GM19324 (cell line): ENCODE measurements at regions not wholly inside any gene's neighbourhood (a gene's known extent, or its start where the extent isn't known, plus 50 kb on each side); places are given as distances from the start of the nearest gene placed in this dataset.
"Not testable (repeated sequence)": the region's sequence is repeated elsewhere in the genome, so short reads cannot be mapped to it uniquely, and the experiment has no call there.

Experiments used
- ATAC-seq: cut with Tn5 transposase; IDR thresholded peaks from one replicate; pipeline ENCODE4 v1.9.1; 2021; ENCODE audit warnings: mild to moderate bottlenecking, moderate library complexity; ENCODE audit not compliant: unreplicated experiment, low FRiP score

DNA sequence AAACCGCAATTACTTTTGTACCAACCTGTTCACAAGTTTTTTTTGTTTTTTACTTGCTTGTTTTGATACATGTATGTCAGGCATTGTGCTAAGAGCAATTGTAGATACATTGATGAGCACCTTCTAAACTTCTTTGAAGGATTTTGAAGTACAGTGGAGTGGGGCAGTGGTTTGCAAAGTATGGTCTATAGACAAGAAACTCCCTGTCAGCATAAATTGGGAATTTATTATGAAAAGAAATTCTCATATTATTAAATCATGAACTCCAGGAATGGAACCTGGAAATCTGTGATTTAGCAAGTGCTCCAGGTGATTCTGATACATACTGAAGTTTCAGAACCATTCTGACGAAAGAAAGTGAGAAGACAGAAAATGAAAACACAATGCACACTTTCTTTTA lies 733.4 kb downstream of the C4orf33 start:
- ATAC-seq = no peak

DNA sequence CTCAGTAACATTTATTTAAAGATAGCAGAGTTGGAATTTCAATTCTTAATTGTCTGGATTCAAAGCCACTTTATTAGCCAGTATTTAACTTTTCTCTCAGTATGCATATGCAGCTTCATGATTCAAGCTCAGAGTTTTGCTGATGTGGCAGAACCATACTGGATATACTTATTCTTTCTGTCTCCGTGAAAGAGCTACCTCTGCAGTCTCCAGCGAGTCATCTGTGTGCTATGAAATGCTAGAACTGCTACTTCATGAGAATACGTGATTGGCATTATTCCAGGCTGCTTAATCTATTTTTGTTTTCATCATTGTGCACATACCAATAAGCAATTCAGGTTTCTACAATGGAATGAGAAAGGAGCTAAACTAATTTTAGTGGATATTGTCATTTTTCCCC lies 743.7 kb downstream of the C4orf33 start:
- ATAC-seq = no peak

DNA sequence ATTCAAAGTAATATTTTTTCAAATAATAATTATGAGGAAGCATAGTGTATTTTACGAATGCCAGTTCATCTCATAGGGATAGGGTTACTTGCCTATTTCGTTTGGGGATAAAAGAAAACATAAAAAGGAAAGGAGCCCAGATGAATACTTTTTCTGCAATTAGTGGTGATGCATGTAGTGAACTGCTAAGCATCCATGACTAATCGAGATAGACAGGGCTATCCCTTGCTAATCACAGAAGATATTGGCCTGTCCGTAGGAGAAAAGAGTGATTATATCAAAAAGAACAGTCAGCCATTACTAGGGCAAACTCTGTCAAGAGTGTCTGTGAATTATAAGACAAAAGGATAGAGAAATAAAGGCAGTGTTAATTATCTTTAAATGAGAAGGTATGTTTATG lies 746.1 kb downstream of the C4orf33 start:
- ATAC-seq = no peak

DNA sequence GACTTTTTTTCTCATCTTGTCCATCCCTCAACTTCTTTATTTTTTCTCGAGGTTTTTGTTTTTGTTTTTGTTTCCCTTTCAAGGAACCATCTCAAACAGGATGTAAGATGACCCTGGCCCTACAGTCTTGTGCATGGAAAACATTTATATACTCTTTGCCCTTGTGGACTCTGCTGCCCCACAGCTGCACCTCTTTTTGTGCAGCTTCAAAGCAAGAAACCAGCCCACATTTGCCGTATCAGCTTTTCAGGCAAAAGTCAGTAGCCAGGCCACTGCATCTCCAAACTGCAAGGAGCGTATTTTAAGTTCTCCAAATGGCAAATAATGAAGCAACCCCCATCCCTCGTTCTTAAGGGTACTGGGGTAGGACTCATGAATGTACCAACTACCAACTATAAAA lies 756.5 kb downstream of the C4orf33 start:
- no peak for ATAC-seq

DNA sequence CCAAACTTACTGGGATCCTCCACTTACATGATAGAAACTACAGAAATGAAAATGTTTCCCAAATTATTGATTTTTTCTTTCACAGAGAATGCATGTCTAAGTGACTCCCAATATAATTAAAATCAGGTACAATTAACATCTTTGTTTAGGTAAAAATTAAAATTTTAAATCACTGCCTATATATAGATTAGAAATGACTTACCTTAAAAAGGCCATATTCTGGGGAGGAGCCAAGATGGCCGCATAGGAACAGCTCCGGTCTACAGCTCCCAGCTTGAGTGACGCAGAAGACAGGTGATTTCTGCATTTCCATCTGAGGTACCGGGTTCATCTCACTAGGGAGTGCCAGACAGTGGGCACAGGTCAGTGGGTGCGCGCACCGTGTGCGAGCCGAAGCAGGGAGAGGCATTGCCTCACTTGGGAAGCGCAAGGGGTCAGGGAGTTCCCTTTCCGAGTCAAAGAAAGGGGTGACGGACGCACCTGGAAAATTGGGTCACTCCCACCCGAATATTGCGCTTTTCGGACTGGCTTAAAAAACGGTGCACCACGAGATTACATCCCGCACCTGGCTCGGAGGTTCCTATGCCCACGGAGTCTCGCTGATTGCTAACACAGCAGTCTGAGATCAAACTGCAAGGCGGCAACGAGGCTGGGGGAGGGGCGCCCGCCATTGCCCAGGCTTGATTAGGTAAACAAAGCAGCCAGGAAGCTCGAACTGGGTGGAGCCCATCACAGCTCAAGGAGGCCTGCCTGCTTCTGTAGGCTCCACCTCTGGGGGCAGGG lies 757.9 kb downstream of the C4orf33 start:
- ATAC-seq = not testable (repeated sequence)

DNA sequence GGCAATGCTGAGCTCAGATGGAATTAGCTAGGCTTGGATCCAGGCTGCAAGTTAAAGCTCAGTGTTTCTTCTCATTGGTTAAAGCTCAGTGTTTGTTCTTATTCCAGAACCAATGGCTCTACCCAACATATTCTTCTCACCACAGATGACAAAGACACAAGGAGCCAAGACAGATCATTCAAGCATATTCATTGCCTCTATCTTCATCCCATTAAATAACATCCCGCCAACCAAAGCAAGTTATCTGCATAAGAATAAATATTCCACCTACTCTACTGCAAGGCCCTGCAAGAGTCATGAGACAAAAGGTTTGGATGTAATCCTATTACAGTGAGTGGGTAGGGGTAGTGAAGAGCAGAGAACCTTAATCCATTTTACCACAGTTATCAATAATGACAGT lies 766.5 kb downstream of the C4orf33 start:
- no peak for ATAC-seq

DNA sequence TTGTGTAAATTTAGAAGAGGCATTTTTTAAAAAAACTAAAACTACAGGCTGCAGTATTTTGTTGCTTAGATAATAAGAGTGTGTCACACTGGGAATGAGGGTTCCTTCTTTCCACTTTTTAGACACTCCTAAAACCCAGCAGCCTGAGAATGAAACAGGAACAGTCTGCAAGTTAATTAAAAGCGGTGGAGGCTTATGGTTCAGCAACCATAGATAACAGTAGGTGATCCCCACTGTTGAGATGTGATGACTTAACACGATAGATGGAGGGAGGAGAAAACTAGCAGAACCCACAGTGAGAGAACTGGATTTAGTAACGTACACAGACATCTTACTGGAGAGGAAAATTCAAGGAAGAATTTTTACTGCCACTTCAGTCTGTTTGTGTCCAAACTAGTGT lies 767.3 kb downstream of the C4orf33 start:
- no peak for ATAC-seq

DNA sequence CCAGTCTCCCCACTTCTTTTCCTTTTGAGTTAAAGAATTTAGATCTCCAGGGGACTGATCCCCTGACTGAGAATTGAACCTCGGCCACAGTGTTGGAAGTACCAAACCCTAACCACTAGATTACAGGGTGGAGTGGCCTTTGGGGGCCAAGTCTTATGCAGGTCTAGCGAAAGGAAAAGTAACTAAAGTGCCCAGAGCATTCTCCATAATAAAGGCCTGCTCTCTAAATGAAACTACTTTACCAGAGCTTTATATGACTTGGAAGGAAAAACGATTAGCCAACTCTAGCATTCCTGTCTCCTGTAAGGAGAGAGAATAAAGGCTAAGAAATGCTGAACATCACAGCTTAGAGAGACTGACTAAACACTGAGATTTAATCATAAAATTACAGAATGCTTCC lies 788.0 kb downstream of the C4orf33 start:
- ATAC-seq = no peak

DNA sequence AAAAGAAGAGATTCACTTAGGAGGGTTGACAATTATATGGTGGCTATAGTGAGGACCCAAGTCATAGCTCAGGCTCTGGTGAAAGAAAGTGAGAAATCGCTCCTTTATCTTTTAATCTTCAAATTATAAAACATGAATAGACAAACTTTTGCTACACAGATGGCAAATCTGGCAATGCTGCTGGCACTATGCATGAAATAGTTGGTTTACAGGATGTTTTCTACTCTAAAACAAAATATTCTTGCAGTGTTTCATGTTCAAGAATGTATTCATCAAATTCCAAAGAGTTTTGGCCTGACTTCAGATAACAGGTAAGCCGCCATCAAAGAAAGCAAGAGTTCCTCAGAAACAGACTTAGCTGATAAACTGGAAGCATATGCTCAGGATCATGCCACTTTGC lies 801.2 kb downstream of the C4orf33 start:
- ATAC-seq = no peak

DNA sequence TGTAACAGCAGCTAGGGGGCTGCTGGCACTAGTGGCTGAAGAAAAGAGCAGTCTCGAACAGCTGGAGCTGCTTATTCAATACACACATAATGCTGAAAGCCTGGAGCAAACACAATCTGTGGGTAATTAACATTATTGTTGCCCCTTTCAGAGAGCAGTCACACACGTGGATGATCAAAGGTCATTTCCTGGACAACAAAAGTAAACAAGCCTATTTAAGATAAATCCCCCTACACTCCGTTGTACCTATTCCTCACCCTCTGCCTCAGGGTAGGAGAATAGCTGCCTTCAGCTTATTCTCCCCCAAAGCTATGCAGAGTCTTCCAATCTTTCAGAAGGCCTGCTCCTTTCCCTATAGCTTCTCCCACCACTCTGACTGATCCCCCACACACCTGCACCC lies 803.9 kb downstream of the C4orf33 start:
- ATAC-seq = peak; percentile 28

DNA sequence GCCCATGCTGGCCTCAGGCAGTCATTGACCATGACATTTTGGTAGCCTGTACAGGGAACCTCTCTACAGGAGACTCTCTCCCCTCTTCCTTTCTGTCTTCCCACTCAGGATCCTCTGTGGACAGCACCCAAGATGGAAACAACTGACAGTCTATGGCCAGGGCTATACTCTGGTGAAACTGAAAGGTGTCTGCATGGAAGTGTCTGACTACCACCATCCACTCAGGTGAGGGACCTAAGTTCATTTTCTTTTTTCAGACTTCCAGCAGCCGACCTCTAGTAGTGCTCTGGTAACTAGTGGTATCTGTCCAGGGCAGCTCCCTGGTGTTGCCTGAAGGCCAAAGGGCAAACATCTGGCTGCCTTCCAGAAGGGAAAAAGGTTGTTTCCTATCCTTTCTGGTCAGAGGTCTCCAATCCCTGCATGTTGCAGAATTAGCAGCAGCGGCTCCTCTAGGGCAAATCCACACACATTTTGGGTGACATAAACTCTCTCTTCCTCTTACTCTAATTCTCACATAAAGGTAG lies 804.5 kb downstream of the C4orf33 start:
- ATAC-seq = peak; percentile 66

DNA sequence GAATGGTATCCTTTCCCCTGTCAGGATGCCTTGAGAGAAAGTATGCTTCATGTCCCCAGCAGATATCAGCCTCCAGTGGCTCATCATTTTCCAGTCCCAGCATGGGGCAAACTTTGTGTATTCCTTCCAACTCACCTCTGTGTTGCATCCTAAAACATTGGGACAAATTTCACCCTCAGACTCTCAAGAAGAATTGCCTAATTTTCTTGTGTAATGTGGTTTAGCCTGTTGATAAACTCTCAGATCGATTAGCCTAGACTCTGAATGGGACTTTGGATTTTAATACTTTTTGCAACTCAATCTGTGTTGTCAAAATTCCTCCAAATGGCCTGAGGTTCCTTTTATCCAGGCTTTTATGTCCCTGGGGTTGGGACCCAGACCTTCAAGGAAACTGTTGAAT lies 805.3 kb downstream of the C4orf33 start:
- no peak for ATAC-seq

DNA sequence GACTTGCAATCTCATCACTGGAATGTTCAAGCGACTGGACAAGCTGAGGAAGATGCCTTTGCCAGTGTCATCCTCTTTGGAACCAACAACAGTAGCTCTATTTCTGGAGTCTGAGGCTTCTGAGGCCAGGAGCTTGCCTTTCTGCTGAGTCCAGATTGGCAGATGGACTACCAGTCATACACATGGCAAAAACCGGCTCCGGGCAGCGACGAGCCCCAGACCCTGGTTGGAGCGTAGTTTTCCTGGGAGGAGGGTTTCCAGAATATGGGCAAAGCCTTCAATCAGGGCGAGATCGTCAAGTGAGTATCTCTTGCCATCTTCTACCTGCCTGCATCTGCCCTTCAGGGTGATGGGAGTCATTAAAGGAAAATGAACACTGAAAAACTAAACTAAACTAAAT lies 807.9 kb downstream of the C4orf33 start:
- no peak for ATAC-seq

DNA sequence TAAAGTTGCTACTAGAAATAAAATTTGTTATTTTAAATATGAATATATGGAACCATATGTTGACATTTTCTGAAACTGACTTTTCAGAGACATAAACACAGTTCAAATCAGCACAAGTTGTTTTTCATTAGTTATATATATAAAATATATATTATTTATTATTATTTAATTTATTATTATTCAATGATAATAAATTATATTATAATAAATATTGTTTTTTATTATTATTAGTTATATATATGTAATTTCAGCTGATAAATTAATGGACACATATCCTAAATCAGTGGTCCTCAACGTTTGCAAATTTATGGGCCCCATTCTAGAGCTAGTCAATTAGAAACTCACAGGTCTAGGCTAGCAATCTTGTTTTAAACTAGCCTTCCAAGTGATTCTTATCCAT lies 809.3 kb downstream of the C4orf33 start:
- ATAC-seq = no peak

DNA sequence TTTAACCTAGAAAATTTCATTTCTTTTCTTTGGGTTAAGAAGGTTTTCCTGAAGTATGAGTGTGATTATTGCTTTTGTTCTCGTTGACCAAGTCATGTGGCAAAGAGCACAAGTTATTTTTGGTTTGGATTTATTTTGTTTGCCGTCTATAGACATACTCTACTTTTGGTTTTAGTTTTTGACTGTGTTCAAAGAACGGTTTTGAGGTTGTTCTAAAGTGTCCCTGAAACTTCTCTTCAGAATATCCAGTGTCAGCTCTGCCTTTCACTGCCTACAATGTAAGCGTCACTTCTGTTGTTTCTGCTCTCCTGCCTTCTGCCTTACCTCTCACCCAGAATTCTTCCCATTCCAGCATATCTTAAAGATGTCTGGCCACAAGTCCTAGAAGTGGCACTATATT lies 812.2 kb downstream of the C4orf33 start:
- ATAC-seq = no peak

DNA sequence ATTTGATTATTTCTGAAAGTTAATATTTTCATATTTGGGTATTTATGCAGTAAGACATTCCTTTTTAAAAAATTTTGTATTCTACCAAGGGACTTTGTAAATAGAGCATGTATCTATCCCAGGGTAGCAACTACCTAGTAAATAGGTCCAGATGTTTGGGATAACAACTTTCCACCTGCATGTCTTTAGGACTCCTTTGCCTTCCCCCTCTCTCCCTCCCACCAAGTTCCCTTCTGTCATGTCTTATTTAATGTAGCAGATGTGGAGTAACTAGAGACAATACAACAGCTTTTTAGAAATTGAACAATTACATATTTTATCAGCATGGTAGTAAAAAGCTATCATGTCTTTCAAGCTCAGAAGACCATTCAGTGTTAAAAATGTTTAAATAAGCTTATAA lies 821.0 kb downstream of the C4orf33 start:
- ATAC-seq = no peak

DNA sequence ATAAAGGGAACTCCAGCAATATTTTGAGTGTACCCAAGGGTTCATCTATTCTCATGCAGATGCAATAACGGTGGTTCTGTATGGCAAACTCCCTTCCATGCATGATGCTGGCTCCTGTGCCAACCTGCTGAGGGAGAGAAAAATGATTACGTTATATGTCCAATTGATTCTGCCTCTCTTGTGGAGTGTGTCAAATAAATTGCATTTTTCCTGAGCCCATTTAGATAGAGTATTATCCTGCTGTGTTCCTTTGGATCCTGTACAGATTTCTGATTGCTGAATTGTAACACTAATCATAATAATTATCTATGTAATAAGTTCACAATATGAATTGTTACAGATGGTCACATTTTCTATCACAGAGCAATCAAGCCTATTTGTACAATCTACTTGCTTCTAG lies 821.7 kb downstream of the C4orf33 start:
- ATAC-seq = no peak

DNA sequence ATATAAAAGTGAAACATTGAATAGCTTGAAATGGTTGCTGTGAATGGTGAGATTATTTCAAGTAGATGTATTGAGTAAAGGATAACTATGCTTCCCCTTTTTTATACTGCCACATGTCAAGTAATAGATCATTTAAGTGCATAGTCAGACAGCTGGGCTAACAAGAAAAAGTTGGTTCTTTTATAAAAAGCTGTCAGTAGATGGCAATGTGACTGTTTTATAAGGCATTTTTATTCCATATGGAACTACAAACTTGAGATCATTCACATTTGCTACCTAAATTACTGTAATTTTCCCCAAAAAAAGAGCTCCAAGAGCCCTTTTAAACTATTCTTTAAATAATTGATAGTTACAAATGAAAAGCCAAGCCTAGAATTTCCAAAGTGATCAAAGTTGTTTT lies 831.0 kb downstream of the C4orf33 start:
- no peak for ATAC-seq

DNA sequence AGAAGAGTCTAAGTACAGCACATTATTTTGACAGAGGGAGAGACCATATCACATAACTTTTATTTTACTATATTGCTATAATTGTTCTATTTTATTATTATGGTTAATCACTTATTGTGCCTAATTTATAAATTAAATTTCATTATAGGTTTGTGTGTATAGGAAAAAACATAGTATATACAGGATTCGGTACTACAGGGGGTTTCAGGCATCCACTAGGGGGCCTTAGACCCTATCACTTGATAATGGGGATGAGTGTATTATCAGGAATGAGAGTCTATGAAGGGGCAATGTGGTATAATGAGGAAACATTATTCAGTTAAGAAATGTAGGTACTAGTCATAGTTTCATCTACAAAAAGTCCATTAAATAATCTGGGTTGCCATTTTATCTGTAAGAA lies 833.1 kb downstream of the C4orf33 start:
- ATAC-seq = peak; percentile 81

DNA sequence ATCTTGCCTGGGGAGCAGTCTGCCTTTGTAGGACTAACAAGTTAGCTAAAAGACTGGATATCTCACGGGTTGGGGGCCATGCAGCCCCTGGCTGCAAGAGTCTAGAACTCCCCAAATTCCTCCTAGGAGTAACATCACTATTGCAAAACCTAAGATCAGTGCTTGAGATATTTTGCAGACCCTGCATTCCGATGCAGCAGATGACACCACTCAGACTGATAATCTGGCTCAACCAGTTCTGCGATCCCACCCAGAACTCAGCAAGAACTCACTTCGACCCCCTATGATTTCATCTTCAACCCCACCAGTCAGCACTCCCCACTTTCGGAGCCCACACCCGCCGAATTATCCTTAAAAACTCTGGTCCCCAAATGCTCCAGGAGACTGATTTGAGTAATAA lies 834.0 kb downstream of the C4orf33 start:
- ATAC-seq = no peak

DNA sequence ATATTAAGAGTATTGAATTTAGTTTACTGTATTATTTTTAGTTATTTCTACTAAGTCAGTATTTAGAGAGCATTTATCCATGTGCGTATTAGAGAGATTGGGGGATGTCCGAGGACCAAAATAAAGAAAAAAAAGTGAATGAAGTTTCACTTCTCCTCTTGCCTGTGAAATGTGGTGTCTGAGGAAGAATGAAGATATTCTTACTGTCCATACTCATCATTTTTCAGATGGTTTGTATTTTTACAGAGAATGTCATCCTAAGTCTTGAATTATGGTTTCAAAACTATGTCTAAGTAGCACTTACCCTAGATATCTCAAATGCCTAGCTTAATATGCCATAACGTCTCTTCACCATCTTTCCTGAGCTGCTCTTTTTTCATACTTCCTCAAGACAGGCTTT lies 854.3 kb downstream of the C4orf33 start:
- no peak for ATAC-seq

DNA sequence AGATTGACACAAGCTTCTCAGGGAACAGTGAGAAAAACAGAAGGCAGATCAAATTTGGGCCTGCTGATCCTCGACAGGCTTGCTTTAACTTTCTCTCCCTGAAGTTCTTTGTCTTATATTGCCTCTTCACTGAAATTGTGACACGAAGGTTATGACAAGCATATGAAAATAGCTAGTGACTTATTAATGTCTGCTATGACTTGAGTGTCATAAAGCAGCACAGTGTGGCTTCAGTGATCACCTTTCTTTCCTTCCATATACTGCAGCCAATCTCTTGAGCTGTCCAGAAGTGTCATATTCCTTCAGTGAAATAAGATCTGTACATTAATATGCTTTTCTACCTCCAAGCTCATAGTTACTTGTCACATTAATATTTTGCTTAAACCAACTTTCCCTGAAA lies 870.2 kb downstream of the C4orf33 start:
- ATAC-seq = no peak

DNA sequence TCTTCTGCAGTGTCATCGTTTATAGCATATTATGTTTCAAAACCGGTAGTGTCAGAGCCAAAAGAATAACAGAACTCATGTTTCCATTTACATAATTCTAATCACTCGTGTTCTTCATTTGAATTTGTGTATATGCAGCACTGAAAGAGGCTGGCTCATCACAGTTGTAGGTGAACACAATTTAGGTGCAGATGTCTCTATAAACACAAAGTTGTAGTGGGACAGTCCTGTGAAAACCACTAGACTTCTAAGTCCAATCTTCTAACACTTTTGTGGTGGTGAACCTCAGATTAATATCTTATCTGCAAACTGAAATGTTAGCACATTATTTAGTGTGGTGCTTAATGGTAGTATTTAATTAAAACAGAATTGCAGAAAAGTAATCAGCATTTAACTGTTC lies 872.4 kb downstream of the C4orf33 start:
- ATAC-seq = no peak
